Kidney (tissue), 13 donors: ENCODE measurements at regions not wholly inside any gene's neighbourhood (a gene's known extent, or its start where the extent isn't known, plus 50 kb on each side); places are given as distances from the start of the nearest gene placed in this dataset.

ENCODE experiments used
- DNase-seq, 5 donors: peaks; one replicate each; pipeline ENCODE4 v3.0.0-alpha.2; 2013 to 2020
- FAIRE-seq: peaks from 2 replicates; lab custom pipeline; 2012; peaks lifted over from hg19 to GRCh38; lab: Jason Lieb, UNC
- H3K27ac ChIP-seq, 2 donors: one replicate each; pipeline ENCODE4 v1.7.0; 2013; ENCODE audit warnings: low read depth in 2 of 2, low read length in 2 of 2, inconsistent platforms in 1 of 2
- H3K27me3 ChIP-seq: one replicate; pipeline ENCODE4 v1.7.1; 2013; ENCODE audit warnings: low read length, inconsistent platforms; ENCODE audit not compliant: control insufficient read depth, insufficient read depth
- H3K36me3 ChIP-seq, 3 donors: one replicate each; pipeline versions ENCODE4 v1.7.0 to v1.7.1; 2013; ENCODE audit warnings: low read length in 3 of 3, control low read depth in 1 of 3, inconsistent platforms in 1 of 3; ENCODE audit not compliant: insufficient read depth in 3 of 3, control insufficient read depth in 2 of 3
- H3K4me1 ChIP-seq, 3 donors: one replicate each; pipeline versions ENCODE4 v1.7.0 to v1.7.1; 2013; ENCODE audit warnings: low read length in 3 of 3, inconsistent platforms in 1 of 3, low read depth in 1 of 3; ENCODE audit not compliant: control insufficient read depth in 2 of 3, insufficient read depth in 2 of 3
- H3K4me3 ChIP-seq, 3 donors: one replicate each; pipeline versions ENCODE4 v1.7.0 to v1.8.1; 2013; ENCODE audit warnings: low read length in 3 of 3, control low read depth in 1 of 3, inconsistent platforms in 1 of 3
- H3K9ac ChIP-seq, 3 donors: one replicate each; pipeline versions ENCODE4 v1.7.0 to v1.7.1; 2013; ENCODE audit warnings: low read length in 3 of 3, control low read depth in 1 of 3, inconsistent platforms in 1 of 3
- H3K9me3 ChIP-seq, 3 donors: one replicate each; pipeline versions ENCODE4 v1.7.0 to v1.7.1; 2013; ENCODE audit warnings: low read length in 3 of 3, control low read depth in 1 of 3, inconsistent platforms in 1 of 3; ENCODE audit not compliant: control insufficient read depth in 2 of 3, insufficient read depth in 1 of 3
- CTCF ChIP-seq: IDR thresholded peaks from 3 replicates; pipeline ENCODE4 v1.5.1; 2012; ENCODE audit warnings: mild to moderate bottlenecking, moderate library complexity, borderline replicate concordance; ENCODE audit not compliant: insufficient read depth; ENCODE audit errors: extremely low read depth
- intact Hi-C: fragments of 100-400 bp; cut with DNase I; formaldehyde crosslinking; loops from one replicate; pipeline ENCODE4 v1.11.1; 2022
- donor health status: control.
- donor health status: control.
- donor health status: control.
- donor health status: control.
- donor health status: control.
- donor health status: DM: yes; HTN: yes; CAD: no.
- donor health status: Normal renal cell carcinoma (clear cell type).

DNA sequence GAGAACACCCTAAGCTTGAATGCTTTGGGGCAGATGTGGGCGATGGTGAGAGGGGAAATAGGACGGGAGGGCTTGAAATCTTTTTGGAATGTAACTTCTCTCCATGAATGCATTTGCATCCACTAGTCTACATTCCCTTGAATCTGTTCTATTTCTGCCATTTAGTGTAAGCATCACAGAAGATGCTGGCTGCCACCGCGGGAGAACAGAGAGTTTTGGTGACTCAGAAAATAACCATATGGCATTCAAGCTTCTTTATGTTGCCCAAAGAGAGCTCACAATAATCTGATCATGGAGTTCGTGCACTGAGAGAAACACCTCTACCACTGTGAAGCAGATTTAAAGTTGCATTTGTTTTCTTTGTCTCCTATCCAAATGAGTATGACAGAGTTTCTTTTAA is 52.6 kb upstream of the OTX2 start:
- no peaks in the 10 kb centered on the region for H3K9me3 ChIP-seq
- no peak overlapping the region for H3K9ac ChIP-seq
- intact Hi-C loops: no loop called here
- H3K27ac ChIP-seq: no peak overlapping the region
- H3K4me3 ChIP-seq: no peak overlapping the region
- TF ChIP-seq CTCF: no peak
- H3K27me3 ChIP-seq: no peaks in the 10 kb centered on the region
- FAIRE-seq (no peak), DNase-seq (no peak)
- H3K36me3 ChIP-seq: no peaks in the 10 kb centered on the region
- no peaks in the 10 kb centered on the region for H3K4me1 ChIP-seq

GRCh38 chr14:56860441-56860840 is 50.2 kb upstream of the OTX2 start:
- DNase-seq (no peak), FAIRE-seq (no peak)
- no peak overlapping the region for H3K27ac ChIP-seq

More at GRCh38 chr14:56860441-56860840, 50.2 kb upstream of the OTX2 start:
- intact Hi-C loops: no loop called here
- Histone ChIP-seq H3K9ac (no peak overlapping the region), H3K4me1 (no peaks in the 10 kb centered on the region), H3K9me3 (no peaks in the 10 kb centered on the region), H3K4me3 (no peak overlapping the region), H3K36me3 (no peaks in the 10 kb centered on the region), H3K27me3 (no peaks in the 10 kb centered on the region)
- no peak for TF ChIP-seq CTCF
